HuH-7 (cell line): ENCODE measurements at regions not wholly inside any gene's neighbourhood (a gene's known extent, or its start where the extent isn't known, plus 50 kb on each side); places are given as distances from the start of the nearest gene placed in this dataset.

ENCODE experiments used
- DNase-seq: peaks from one replicate; pipeline ENCODE4 v3.0.0; 2011; ENCODE audit warnings: low spot score

GRCh38 chr6:104614394-104614793, 245.3 kb downstream of the HACE1 start:
- no peak for DNase-seq

GRCh38 chr6:104613416-104614001, 246.2 kb downstream of the HACE1 start:
- DNase-seq, result no peak

- no peak for DNase-seq
Observed at GRCh38 chr6:104612541-104612940, 247.2 kb downstream of the HACE1 start.

- no peak for DNase-seq
Observed at GRCh38 chr6:104608101-104608500, 251.6 kb downstream of the HACE1 start.

- DNase-seq, result no peak
Observed at GRCh38 chr6:104607501-104607900, 252.2 kb downstream of the HACE1 start.

- DNase-seq, result no peak
Observed at GRCh38 chr6:104606361-104606760, 253.4 kb downstream of the HACE1 start.

- no peak for DNase-seq
Observed at GRCh38 chr6:104604685-104605084, 255.0 kb downstream of the HACE1 start.

GRCh38 chr6:104603108-104603745, 256.5 kb downstream of the HACE1 start:
- no peak for DNase-seq

- no peak for DNase-seq
Observed at GRCh38 chr6:104601721-104602120, 258.0 kb downstream of the HACE1 start.

- DNase-seq, result no peak
Observed at GRCh38 chr6:104601131-104601651, 258.5 kb downstream of the HACE1 start.

GRCh38 chr6:104600639-104600931, 259.1 kb downstream of the HACE1 start:
- no peak for DNase-seq

- DNase-seq, result no peak
Observed at GRCh38 chr6:104599821-104600638, 259.7 kb downstream of the HACE1 start.

GRCh38 chr6:104597541-104598050, 262.1 kb downstream of the HACE1 start:
- DNase-seq, result no peak

GRCh38 chr6:104596091-104596490, 263.6 kb downstream of the HACE1 start:
- no peak for DNase-seq

GRCh38 chr6:104595311-104595820, 264.4 kb downstream of the HACE1 start:
- no peak for DNase-seq

- peak; percentile 28 for DNase-seq
Observed at GRCh38 chr6:104591573-104592334, 268.0 kb downstream of the HACE1 start.

- DNase-seq, result peak; percentile 9
Observed at GRCh38 chr6:104589940-104590339, 269.8 kb downstream of the HACE1 start.

GRCh38 chr6:104585646-104586045, 274.1 kb downstream of the HACE1 start:
- DNase-seq, result no peak

GRCh38 chr6:104580452-104580851, 279.3 kb downstream of the HACE1 start:
- DNase-seq, result no peak

GRCh38 chr6:104579310-104579863, 280.3 kb downstream of the HACE1 start:
- DNase-seq, result no peak

GRCh38 chr6:104575536-104575935, 284.2 kb downstream of the HACE1 start:
- DNase-seq, result no peak
